ENCODE measurements at regions not wholly inside any gene's neighbourhood (a gene's known extent, or its start where the extent isn't known, plus 50 kb on each side); places are given as distances from the start of the nearest gene placed in this dataset.

DNA sequence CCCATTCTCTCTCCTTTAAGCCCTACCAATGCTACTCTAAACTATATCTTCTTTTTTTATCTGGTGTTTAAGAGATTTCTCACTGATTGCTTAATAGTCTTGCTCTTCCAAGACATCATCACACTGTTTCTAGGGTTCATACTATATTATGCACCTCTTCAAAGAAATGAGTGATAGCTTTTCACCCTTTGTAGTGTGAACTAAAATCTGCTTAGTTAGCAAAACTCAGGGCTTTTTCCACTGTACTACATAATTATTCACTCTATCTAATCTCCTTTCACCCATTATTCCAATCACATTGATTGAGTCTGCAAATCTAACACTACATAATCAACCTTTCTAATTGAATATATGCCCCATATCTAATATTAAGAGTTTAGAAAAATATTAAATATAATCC, 456.0 kb upstream of the SOX9 start:
- ChIA-PET POLR2A (ENCODE audit: low non-redundant PET) (no interaction called here), CTCF (no interaction called here)
- H3K27me3 ChIP-seq (replicated peaks; ENCODE audit: insufficient read depth, low read depth, low read length, poor library complexity), result no peaks in the 10 kb centered on the region
- H3K9me3 ChIP-seq (ENCODE audit: low read depth, low read length, poor library complexity, severe bottlenecking), result no peaks in the 10 kb centered on the region
- intact Hi-C loops (cut with micrococcal nuclease; ENCODE audit: unreplicated experiment), result no loop called here
- BruUV-seq (replicated peaks), result no TSS peak
- TF ChIP-seq CTCF (conservative IDR thresholded peaks at IDR 0.05; ENCODE audit: low read depth, low read length) (no peak), EZH2 (IDR thresholded peaks at IDR 0.05; ENCODE audit: borderline replicate concordance, low read depth, low read length, poor library complexity, severe bottlenecking) (no peak)
- no peaks in the 10 kb centered on the region for H3K36me3 ChIP-seq (ENCODE audit: insufficient read depth, low read length, poor library complexity, severe bottlenecking)
- DNase-seq (ENCODE audit: low spot score), result no peak
- H3K4me1 ChIP-seq (ENCODE audit: insufficient read depth, low read length, poor library complexity, severe bottlenecking), result no peaks in the 10 kb centered on the region
- H3K4me3 ChIP-seq (ENCODE audit: low read depth, low read length, poor library complexity, severe bottlenecking), result no peak overlapping the region
- H3K27ac ChIP-seq (ENCODE audit: low read depth, low read length, poor library complexity, severe bottlenecking), result no peak overlapping the region

GRCh38 chr17:71666047-71666446, 454.8 kb upstream of the SOX9 start:
- POLR2A ChIA-PET (ENCODE audit: low non-redundant PET), result no interaction called here
- no peak overlapping the region for H3K4me3 ChIP-seq (ENCODE audit: low read depth, low read length, poor library complexity, severe bottlenecking)
- intact Hi-C loops (cut with micrococcal nuclease; ENCODE audit: unreplicated experiment), result no loop called here
- H3K36me3 ChIP-seq (ENCODE audit: insufficient read depth, low read length, poor library complexity, severe bottlenecking), result no peaks in the 10 kb centered on the region
- CTCF ChIA-PET, result no interaction called here
- H3K27ac ChIP-seq (ENCODE audit: low read depth, low read length, poor library complexity, severe bottlenecking), result no peak overlapping the region
- BruUV-seq (replicated peaks), result no TSS peak
- no peak for DNase-seq (ENCODE audit: low spot score)
- no peaks in the 10 kb centered on the region for H3K9me3 ChIP-seq (ENCODE audit: low read depth, low read length, poor library complexity, severe bottlenecking)
- no peaks in the 10 kb centered on the region for H3K27me3 ChIP-seq (replicated peaks; ENCODE audit: insufficient read depth, low read depth, low read length, poor library complexity)
- no peaks in the 10 kb centered on the region for H3K4me1 ChIP-seq (ENCODE audit: insufficient read depth, low read length, poor library complexity, severe bottlenecking)
- TF ChIP-seq CTCF (conservative IDR thresholded peaks at IDR 0.05; ENCODE audit: low read depth, low read length) (no peak), EZH2 (IDR thresholded peaks at IDR 0.05; ENCODE audit: borderline replicate concordance, low read depth, low read length, poor library complexity, severe bottlenecking) (no peak)

- no peaks in the 10 kb centered on the region for H3K9me3 ChIP-seq (ENCODE audit: low read depth, low read length, poor library complexity, severe bottlenecking)
- no peak for DNase-seq (ENCODE audit: low spot score)
- ChIA-PET CTCF (no interaction called here), POLR2A (ENCODE audit: low non-redundant PET) (no interaction called here)
- BruUV-seq (replicated peaks), result no TSS peak
- intact Hi-C loops (cut with micrococcal nuclease; ENCODE audit: unreplicated experiment), result no loop called here
- no peak overlapping the region for H3K4me3 ChIP-seq (ENCODE audit: low read depth, low read length, poor library complexity, severe bottlenecking)
- H3K27ac ChIP-seq (ENCODE audit: low read depth, low read length, poor library complexity, severe bottlenecking), result no peak overlapping the region
- no peaks in the 10 kb centered on the region for H3K4me1 ChIP-seq (ENCODE audit: insufficient read depth, low read length, poor library complexity, severe bottlenecking)
- H3K36me3 ChIP-seq (ENCODE audit: insufficient read depth, low read length, poor library complexity, severe bottlenecking), result no peaks in the 10 kb centered on the region
- H3K27me3 ChIP-seq (replicated peaks; ENCODE audit: insufficient read depth, low read depth, low read length, poor library complexity), result no peaks in the 10 kb centered on the region
- TF ChIP-seq EZH2 (IDR thresholded peaks at IDR 0.05; ENCODE audit: borderline replicate concordance, low read depth, low read length, poor library complexity, severe bottlenecking), result no peak
- no peak for TF ChIP-seq CTCF (conservative IDR thresholded peaks at IDR 0.05; ENCODE audit: low read depth, low read length)
Observed at GRCh38 chr17:71667661-71668060, 453.2 kb upstream of the SOX9 start.
